A172 (cell line): ENCODE measurements at regions not wholly inside any gene's neighbourhood (a gene's known extent, or its start where the extent isn't known, plus 50 kb on each side); places are given as distances from the start of the nearest gene placed in this dataset.

ENCODE experiments used
- DNase-seq: peaks from one replicate; pipeline ENCODE4 v3.0.0-alpha.2; 2015; ENCODE audit warnings: low spot score

GRCh38 chr6:21992178-21992967, 304.5 kb downstream of the PRL start:
- DNase-seq = peak; percentile 74

- DNase-seq = no peak
Observed at GRCh38 chr6:21993841-21994240, 303.0 kb downstream of the PRL start.

GRCh38 chr6:21994821-21995220, 302.0 kb downstream of the PRL start:
- DNase-seq = no peak

DNA sequence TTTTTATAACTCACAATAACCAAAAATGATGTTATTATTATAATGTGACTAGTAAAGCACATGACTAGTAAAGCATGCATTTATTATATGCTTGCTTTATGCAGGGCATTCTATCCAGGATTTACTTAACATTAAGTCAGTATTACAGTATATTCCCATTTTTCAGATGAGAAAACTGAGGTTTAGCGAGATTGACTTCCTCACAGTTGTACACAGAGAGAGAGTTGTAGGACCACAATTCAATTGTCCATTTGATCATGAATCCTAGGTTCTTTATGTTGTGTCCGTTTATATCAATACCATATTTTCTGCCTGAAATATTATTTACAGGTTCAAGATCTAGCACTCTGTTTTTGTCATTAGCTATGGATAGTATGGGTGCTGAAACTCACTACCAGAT, 301.5 kb downstream of the PRL start:
- no peak for DNase-seq

GRCh38 chr6:21996425-21997118, 300.3 kb downstream of the PRL start:
- no peak for DNase-seq

DNA sequence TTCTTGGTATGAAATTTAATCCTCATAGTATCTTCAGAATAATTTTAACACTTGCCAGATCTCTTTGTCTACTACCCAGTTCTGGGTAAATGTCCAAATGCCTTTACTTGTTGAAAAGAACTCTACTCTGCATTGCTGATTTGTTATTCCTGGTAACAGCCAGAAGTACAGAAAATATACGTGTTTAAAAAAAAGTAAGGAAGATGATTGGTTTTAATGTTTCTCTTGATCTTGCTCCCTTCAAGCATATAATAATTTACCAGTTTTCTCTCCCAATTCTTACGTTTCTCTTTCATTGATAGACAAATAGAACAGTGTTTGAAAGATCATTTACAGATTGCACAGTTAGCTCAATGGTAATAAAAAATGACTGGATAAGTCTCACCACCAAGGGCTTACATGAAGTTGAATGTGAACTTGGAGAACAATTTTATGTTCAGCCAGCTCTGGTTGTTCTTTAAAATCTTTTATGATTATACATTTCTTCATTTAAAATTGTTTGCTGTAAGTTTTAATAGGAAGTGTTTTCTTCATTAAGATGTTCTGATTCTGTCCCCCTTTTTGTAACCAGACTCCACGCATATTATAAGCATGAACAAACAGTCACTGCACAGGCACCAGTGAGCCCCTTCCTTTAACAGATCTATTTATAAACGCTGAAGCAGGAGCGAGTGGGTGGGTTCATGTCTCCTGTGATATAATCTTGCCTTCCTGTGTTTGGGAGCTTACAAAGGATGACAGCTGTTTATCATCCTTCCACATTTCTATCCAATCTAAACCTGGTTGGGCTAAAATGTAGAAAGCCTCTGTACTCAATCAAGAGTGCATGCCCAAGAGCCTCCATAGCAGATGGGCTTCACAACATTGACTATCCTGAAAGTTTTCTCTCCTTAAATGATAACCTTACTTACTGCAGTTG, 299.5 kb downstream of the PRL start:
- no peak for DNase-seq

DNA sequence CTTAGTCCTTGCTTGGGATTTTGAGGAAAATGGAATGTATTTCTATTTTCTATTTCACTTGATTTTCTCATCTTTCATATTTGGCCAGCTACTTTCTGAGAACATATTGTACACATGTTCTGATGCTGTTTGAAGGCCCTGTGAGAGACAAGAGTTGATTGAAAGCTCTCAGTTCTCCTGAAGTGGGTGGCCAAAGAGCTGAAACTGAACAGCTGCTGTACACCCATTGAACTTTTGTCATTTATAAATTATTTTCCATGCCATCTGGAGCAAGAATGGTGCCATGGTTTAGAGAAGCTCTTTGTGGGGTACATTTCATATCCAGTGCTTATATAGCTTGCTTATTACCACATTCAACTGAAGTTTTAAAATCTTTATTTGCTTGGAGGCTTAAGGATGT, 298.3 kb downstream of the PRL start:
- DNase-seq = no peak

- peak; percentile 72 for DNase-seq
Observed at GRCh38 chr6:21999012-21999528, 297.8 kb downstream of the PRL start.

GRCh38 chr6:21999741-22000140, 297.1 kb downstream of the PRL start:
- no peak for DNase-seq

- no peak for DNase-seq
Observed at GRCh38 chr6:22001396-22002027, 295.3 kb downstream of the PRL start.

- no peak for DNase-seq
Observed at GRCh38 chr6:22003287-22003686, 293.5 kb downstream of the PRL start.

GRCh38 chr6:22006795-22007194, 290.0 kb downstream of the PRL start:
- no peak for DNase-seq

- no peak for DNase-seq
Observed at GRCh38 chr6:22007469-22007868, 289.4 kb downstream of the PRL start.

DNA sequence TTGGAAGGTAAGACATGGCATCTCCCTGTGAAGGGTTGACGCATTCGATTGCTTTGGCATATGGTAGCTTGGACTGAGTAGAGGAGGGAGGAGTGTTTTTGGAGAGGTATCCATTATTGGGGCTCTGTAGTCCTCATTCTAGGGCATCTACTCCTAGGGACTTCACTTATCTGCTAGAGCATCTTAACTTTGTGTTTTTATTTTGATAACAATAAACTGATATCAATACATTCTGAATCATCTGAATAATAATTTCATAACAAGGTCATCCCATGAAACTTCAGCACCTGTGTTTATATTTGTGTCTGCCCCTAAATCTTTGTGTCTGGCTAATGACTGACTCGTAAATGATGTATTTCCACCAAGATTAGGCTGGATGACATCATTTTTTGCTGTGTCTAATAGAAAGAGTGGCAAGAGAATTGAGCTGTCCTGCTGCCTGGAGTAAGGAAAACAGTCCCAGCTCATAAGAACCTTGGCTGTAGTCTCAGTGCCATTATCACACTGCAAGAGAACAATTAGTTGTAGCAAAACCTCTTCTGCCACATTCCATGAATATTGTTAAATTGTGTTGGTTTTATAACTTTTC, 288.5 kb downstream of the PRL start:
- DNase-seq = no peak

GRCh38 chr6:22010102-22010501, 286.7 kb downstream of the PRL start:
- DNase-seq = no peak

- DNase-seq = no peak
Observed at GRCh38 chr6:22015216-22015615, 281.6 kb downstream of the PRL start.

DNA sequence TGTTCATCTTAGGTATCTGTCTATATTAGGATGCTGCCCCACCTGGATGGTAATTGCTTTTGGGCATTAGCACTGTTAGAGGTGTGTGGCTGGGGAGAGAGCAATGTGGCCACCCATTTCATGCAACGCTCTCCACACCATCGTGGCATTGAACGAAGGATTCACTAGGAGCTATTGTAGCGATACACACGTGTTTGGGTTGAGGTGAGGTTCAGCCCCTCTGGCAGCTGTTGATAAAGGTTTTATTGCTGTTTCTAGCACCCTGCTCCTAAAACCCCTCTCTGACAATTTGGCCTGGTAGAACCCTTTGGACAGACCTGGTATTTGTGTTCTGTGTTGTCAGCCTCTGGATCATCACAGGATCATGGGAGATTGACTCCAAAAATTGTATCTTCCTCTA, 280.9 kb downstream of the PRL start:
- DNase-seq = no peak

- no peak for DNase-seq
Observed at GRCh38 chr6:22017272-22017671, 279.6 kb downstream of the PRL start.

DNA sequence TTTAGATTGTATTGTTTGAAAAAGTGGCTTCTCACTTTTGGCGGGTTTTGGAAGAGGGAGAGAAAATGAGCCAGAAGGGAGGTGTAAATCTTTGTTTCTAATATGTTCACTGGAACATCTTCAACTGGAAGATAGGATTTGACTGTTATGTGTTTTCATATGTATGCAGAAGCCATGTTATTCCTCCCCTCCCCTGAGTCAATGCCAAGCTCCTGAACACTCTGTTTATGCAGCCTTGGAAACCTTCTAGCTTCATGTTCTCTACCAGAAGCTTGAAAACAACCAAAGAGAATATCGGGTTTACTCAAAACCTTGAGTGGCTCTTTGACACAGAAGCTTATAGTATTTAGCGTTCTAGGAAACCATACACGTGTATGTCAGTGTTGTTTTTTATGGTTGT, 279.1 kb downstream of the PRL start:
- DNase-seq = no peak

DNA sequence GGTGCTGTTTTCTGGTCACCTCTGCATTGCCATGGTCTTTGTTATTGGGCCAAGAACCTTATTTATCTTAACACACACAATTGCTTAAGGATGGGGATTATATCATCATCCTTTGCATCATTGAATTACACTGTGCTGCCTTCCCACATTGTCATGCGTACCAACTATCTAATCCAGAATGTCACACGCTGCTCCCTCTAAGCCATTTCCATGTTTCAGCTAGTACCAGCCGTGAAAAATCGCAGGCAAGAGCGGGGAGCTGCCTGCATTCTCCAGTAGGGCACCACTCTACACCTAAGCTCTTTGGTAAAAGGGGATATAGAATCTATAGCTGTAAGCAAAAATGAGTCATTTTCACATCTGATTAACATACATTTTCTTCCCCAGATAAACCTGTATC, 277.0 kb downstream of the PRL start:
- no peak for DNase-seq

DNA sequence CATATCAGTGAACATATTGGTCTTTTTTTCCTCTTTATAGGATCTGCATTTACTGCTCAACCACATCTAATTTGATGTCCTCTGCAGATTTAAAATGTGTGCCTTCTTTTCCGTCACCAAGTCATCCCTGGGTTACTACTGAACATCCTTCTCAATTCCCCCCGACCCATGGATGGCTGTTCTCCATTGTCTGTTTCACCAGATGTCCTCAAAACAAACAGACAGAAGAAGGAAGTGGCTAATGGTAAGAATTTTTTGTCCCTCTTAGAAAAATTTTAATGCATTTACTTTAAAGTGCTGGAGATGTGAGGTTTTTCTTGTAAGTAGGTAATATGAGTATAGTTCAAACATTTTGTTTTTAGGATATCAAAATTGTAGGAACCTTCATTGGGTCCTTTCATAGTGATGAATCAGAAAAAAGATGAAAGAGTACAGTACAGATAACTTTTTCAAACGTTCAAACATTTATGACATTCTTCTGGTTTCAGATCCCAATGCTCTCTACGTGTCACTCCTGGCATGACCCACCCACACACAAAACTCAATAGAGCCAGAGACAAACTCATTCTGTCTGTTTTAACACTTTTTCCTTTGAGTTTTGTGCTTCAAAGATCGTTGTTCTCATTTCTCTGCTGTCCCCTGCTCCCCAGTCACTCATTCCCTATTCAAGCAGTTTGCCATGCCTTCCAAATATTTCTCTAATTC, 276.4 kb downstream of the PRL start:
- no peak for DNase-seq
